ENCODE measurements at regions not wholly inside any gene's neighbourhood (a gene's known extent, or its start where the extent isn't known, plus 50 kb on each side); places are given as distances from the start of the nearest gene placed in this dataset.

DNA sequence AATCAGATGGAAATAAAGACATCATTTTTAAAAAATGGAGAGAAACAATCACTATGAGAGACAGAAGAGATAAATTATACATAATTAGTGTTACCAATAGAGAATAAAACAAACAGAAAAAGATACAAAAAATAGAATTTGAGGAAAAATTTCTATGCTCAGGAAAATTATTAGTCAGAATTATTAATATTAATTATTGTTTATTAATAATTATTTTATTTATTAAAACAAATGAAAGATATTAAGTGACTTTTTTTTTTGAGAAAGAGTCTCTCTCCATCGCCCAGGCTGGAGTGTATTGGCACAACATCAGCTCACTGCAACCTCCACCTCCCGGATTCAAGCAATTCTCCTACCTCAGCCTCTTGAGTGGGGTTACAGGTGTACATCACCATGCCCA, 299.8 kb upstream of the NR5A2 start:
- Histone ChIP-seq H3K27me3 (no peaks in the 10 kb centered on the region), H3K9me3 (no peaks in the 10 kb centered on the region), H3K4me1 (no peaks in the 10 kb centered on the region), H3K36me3 (no peaks in the 10 kb centered on the region), H3K4me3 (no peak overlapping the region), H3K27ac (no peak overlapping the region)
- DNase-seq (ENCODE audit: extremely low spot score in 2 of 2) = no peak
- TF ChIP-seq POLR2A (IDR thresholded peaks at IDR 0.05) = no peak
- TF ChIP-seq, protein P1, sequence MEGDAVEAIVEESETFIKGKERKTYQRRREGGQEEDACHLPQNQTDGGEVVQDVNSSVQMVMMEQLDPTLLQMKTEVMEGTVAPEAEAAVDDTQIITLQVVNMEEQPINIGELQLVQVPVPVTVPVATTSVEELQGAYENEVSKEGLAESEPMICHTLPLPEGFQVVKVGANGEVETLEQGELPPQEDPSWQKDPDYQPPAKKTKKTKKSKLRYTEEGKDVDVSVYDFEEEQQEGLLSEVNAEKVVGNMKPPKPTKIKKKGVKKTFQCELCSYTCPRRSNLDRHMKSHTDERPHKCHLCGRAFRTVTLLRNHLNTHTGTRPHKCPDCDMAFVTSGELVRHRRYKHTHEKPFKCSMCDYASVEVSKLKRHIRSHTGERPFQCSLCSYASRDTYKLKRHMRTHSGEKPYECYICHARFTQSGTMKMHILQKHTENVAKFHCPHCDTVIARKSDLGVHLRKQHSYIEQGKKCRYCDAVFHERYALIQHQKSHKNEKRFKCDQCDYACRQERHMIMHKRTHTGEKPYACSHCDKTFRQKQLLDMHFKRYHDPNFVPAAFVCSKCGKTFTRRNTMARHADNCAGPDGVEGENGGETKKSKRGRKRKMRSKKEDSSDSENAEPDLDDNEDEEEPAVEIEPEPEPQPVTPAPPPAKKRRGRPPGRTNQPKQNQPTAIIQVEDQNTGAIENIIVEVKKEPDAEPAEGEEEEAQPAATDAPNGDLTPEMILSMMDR (IDR thresholded peaks at IDR 0.05) = no peak
- intact Hi-C loops (cut with DNase I) = no loop called here

DNA sequence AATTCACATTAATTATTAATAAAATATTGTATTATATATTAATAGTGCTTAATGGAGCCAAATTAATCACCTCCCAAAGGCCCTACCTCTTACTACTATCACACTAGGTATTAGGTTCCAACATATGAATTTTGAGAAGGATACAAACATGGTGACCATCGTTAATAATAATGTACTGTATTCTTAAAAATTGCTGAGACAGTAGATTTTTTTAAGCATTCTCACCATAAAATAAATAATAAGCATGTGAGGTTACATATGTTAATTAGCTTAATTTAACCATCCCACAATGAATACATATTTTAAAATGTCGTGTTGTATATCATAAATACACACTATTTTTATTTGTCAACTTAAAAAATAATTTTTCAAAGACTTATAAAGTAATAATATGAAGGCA, 299.2 kb upstream of the NR5A2 start:
- Histone ChIP-seq H3K9me3 (no peaks in the 10 kb centered on the region), H3K36me3 (no peaks in the 10 kb centered on the region), H3K4me3 (no peak overlapping the region), H3K27ac (no peak overlapping the region), H3K4me1 (no peaks in the 10 kb centered on the region), H3K27me3 (no peaks in the 10 kb centered on the region)
- intact Hi-C loops (cut with DNase I) = no loop called here
- no peak for DNase-seq (ENCODE audit: extremely low spot score in 2 of 2)
- TF ChIP-seq POLR2AphosphoS5 (IDR thresholded peaks at IDR 0.05; ENCODE audit: insufficient read depth in 1 of 2, low read depth in 1 of 2) (no peak), POLR2A (IDR thresholded peaks at IDR 0.05) (no peak)
- TF ChIP-seq, protein P1 (IDR thresholded peaks at IDR 0.05) = no peak

DNA sequence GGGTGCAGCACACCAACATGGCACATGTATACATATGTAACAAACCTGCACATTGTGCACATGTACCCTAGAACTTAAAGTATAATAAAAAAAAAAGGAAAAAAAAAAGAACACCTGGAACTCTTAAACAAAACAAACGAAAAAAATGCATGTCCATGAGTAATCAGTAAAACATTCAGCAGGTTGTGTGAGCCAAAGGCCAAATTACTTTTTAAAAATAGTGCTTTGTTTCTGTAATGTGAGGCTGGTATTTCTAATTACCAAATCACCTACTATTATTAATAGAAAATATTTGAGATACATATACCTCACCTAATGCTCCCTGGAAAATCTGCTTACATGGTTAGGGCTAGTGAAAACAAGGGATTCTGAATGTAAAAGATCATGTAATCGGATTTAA, 294.4 kb upstream of the NR5A2 start:
- Histone ChIP-seq H3K4me1 (no peaks in the 10 kb centered on the region), H3K4me3 (no peak overlapping the region), H3K27me3 (no peaks in the 10 kb centered on the region), H3K9me3 (no peaks in the 10 kb centered on the region), H3K27ac (no peak overlapping the region), H3K36me3 (no peaks in the 10 kb centered on the region)
- TF ChIP-seq POLR2AphosphoS5 (IDR thresholded peaks at IDR 0.05; ENCODE audit: insufficient read depth in 1 of 2, low read depth in 1 of 2) (no peak), POLR2A (IDR thresholded peaks at IDR 0.05) (no peak)
- TF ChIP-seq, protein P1 (IDR thresholded peaks at IDR 0.05) = no peak
- DNase-seq (ENCODE audit: extremely low spot score in 2 of 2) = no peak
- intact Hi-C loops (cut with DNase I) = no loop called here

DNA sequence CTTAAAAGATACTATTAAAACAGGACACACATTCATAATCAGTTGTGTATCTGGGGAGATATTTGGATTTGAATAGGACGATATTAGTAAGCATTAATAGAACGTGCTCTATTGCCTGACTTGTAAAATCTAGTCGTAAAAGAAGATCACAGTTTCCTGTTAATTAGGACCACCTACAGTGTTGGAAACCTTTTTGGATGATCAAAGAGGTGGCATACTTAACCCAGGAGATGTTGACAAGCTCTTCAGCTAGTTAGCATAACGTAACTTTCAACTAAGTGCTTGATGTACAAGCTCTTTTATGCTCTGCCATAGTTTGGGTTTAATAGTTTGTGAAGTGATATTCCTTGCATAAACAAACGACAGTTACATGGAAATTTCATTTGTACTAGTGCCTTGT, 293.3 kb upstream of the NR5A2 start:
- Histone ChIP-seq H3K27me3 (no peaks in the 10 kb centered on the region), H3K27ac (no peak overlapping the region), H3K4me1 (no peaks in the 10 kb centered on the region), H3K9me3 (no peaks in the 10 kb centered on the region), H3K4me3 (no peak overlapping the region), H3K36me3 (no peaks in the 10 kb centered on the region)
- TF ChIP-seq, protein P1 (IDR thresholded peaks at IDR 0.05) = no peak
- no peak for TF ChIP-seq POLR2A (IDR thresholded peaks at IDR 0.05)
- TF ChIP-seq POLR2AphosphoS5 (IDR thresholded peaks at IDR 0.05; ENCODE audit: insufficient read depth in 1 of 2, low read depth in 1 of 2) = no peak
- intact Hi-C loops (cut with DNase I) = no loop called here
- no peak for DNase-seq (ENCODE audit: extremely low spot score in 2 of 2)

DNA sequence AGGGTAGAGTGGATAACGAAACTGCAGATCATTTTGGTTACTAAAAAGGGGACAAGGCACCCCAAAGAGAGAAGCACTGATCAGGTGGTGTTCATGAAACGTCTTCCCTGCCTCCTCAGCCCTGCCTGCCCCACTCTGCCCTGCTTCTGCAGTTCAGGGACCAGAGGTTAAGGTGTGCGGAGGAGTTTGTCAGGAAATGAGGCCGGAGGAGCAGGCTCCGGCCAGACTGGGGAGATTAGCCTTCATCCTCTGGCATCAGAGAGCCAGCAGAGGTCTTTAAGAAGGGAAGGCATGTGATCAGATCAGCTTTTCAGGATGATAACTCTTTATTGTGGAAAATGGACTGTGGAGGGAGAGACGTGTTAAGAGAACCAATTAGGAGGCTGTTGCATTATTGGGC, 291.9 kb upstream of the NR5A2 start:
- TF ChIP-seq, protein P1 (IDR thresholded peaks at IDR 0.05) = no peak
- Histone ChIP-seq H3K27me3 (no peaks in the 10 kb centered on the region), H3K27ac (no peak overlapping the region), H3K4me1 (no peaks in the 10 kb centered on the region), H3K36me3 (no peaks in the 10 kb centered on the region), H3K4me3 (no peak overlapping the region), H3K9me3 (no peaks in the 10 kb centered on the region)
- no peak for DNase-seq (ENCODE audit: extremely low spot score in 2 of 2)
- intact Hi-C loops (cut with DNase I) = no loop called here

Data from vagina (tissue), 2 donors.